Activated CD4-positive, alpha-beta T cell treated with anti-CD3 and anti-CD28 coated beads for 24 hours (primary cell): ENCODE measurements at regions not wholly inside any gene's neighbourhood (a gene's known extent, or its start where the extent isn't known, plus 50 kb on each side); places are given as distances from the start of the nearest gene placed in this dataset.
"Not testable (repeated sequence)": the region's sequence is repeated elsewhere in the genome, so short reads cannot be mapped to it uniquely, and the experiment has no call there.

Source experiments
- DNase-seq, 2 donors: peaks; one replicate each; pipeline ENCODE4 v3.0.0-alpha.2; 2020; ENCODE audit warnings: low read depth in 2 of 2

DNA sequence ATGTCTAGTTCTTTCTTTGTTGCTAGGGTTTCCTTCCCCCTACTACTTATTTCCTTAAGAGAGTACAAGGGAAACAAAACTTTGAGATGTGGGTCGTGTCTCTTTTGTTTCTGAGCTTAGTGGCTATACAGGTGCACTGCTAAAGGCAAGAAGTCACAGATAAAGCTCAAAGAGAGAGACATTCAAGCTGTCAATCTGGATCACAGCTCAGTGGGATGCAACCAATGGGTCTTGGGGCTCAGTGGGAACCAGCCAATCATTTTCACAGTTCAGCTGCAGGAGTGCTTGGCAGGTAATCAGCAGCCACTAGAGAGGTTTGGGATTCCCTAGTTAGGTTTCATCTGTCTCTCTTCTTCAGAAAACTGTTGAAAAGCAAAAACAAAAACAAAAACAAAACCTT, 135.4 kb upstream of the SGCD start:
- DNase-seq, result no peak

DNA sequence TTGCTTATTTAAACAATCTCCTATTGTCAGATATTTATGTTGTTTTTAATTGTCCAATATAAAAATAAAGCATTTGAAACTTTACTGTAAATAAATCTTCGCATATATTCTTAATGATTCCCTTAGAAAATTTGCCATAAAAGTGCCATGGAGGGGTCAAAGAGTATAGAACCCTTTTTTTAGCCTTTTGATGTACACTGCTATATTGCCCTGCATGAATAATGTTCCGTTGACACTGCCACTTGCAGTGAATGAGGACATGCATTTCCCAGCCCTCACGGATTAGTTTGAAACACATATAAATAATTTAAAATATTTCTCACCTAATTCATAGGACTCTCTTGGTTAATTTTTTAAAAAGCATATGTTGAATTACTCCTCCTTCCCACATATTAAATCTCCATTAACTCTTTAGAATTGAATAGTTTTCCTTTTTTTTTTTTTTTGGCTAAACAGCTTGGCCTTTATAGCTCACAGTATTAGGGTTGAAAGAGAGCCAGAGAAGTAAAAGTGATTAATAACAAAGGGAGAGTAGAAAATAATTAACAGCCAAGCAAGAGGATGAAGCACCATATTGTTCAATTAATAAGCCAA, 129.8 kb upstream of the SGCD start:
- no peak for DNase-seq

DNA sequence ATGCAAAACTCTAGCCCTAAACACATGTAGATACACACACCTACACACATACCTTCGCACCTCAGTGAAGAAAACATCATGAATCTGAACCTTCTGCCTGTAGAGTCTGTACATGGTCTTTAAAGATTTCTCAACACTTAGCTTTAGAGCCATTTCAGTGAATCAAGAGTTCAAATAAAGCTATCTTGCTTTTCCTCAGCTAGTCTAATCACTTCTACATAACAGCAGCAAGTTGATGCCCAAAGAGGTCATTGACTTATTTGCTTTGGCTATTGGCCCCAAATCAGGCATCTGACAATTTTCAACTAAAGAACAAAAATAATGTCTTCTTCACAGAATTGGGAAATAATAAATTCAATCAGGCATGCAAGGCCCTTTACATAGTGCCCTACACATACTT, 127.9 kb upstream of the SGCD start:
- no peak for DNase-seq

DNA sequence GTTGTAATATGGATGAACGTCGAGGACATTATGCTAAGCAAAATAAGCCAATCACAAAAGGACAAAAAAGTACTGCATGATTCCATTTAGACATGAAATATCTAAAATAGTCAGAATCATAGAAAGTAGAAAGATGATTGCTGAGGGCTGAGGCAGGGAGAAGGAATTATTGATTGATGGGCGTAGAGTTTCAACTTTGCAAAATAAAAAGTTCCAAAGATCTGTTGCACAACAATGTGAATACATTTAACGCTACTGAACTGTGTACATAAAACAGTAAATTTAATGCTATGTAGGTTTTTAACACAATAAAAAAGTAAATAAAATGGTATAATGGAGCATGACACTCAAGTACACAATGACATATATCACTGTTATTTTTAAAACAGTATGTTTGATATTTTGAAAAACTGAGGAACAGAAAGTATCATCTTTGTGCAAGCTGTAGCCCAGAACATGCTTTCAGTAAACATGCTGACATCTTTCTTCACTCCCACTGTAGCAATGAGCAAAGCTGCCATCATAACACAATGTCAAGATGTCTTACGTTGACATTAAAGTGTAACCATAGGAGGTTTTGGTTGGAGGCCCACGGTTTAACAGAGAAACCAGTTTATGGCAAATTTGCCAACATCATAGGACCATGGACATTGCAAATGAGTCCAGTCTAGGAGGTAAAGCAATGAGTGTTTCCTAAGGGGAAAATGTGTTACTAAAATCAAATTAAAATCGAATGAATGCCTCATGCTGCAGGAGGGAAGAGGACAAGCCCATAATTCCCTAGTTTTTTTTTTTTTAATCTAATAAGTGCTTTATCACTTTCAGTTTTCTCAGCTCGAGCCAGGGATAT, 125.8 kb upstream of the SGCD start:
- no peak for DNase-seq

DNA sequence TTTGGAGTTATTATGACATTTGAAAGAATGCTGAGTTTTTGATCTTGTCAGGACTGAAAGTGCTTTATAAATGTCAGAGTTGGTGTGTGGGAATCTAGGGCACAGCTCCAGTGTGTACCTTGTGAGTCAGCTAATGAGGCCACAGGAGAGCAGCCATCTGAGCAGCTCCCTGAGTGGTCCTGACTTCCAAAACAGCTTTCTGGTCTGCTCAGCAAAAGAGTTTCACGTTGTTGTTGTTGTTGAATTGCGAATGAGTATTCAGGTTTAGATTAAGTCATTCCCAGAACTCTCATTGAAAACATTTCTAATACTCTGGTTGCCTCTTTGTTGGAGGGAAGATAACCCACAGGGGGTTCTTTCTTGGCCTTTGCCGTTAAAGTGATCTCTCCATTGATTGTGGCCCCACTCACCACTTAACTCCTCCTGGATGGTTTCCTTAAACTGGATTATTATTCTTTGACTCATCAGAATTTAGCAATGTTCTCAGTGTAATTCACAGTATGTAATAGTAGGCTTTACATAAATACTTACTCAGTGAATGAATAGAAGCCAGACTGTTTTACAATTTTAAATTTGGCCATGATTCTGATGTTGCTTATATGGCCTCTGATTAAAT, 125.1 kb upstream of the SGCD start:
- DNase-seq, result no peak

DNA sequence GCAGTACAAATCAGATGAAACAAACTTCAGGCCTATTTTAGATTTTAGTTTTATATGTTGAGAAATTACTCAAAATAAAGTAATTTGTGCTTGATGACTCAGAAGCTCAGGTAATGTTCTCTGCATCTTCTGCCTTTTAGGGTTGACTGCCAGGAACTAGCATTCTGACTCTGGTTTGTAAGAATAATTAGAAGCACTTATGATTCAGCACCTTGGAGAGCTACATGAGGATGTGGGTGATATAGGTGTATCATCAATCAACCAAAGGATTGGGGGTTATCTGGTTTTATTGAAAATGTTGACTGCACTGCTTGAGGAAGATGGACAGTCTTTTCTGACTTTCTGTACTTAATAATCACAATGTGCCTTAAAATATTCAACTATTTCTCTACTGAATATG, 118.7 kb upstream of the SGCD start:
- no peak for DNase-seq

DNA sequence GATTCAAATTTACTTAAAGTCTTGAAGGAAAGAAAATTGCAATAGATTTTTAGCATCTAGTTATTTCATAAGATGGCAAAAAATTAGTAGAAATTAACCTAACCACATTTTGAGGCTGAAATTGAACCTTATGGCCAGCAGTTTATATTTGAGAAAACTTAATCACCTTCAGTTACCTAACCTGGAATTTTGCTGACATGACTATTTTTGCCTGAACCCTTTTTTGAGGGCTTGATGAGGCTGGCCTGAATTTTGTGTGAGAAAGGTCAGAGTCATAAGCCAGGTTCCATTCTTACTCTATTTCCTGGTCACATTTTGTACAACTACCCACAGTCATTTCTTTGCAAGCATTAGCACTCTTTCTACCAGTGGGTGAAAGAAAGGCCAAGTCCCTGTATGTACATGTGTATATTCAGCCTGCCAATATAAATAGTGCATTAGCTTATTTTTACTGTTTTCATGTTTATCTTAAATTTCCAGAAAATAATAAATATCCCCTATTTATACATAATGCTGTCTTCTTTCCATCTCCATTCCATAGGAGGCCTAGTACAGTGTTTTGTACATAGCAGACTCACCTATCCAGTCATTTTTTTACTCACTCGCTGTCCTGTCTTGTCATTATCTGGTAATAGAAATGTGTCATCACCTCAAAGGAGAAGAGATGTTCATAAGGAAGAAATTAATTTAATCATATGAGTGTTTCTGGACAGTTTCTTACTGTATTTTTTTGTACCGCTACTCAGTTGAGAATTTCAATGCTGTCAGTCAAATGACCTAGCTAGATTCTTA, 108.4 kb upstream of the SGCD start:
- no peak for DNase-seq

DNA sequence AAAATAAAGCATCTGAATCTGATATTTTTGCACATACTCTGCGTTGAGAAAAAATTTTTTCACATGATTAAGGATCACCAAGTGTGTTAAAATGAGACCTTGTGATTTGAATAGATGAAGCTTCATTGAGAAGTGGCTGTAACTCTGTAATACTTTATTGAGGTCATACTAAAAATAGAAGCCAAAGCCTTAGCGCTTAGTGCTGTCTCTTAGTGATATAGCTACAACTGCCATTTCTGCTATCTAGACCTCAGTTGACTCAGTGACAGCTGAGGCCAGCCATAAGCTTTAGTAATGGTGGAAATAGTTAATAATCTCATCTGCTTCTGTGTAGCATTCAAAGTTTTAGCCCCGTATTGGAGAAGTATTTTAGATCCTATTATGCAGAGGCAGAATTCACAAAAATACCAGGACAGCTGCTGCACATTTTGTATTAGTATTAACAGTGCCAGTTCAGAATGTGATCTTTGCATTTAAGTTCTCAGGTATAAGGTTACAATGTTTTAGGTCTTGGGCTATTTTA, 107.4 kb upstream of the SGCD start:
- no peak for DNase-seq

DNA sequence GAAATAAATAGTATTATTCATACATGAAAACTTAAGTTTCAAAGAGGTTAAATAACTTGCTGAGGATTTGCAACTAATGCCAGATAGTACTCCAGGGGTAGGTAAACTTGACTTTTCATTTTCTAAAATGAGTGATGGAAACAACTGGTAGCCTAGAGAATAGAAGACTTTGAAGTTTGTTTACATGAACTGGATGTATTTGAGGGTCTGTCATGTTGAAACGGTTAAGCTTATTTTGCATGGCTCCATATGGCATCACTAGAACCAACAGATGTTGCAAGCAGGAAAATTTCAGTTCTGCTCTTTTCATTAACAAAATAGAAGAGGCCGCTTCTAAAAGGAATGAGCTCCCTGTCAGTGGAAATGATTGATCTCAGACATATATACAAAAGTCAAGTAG, 105.1 kb upstream of the SGCD start:
- no peak for DNase-seq

DNA sequence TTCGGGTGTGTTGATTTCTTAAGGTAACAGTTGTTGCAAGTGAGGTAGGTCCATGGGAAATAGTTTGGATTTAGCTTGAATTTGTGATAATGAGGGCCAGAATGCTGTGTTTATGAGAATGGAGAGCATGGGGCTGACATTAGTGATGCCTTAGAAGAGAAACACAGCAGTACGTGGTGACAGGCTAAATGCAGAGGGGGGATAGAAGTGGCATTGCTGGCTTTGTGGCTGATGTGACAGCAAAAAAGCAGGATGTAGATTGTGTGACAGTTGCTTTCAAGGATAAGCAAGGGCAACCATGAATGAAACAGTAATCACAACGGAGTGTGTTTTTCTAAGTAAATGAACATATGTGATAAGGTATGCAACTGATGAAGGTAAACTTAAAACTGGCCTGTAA, 103.4 kb upstream of the SGCD start:
- no peak for DNase-seq

DNA sequence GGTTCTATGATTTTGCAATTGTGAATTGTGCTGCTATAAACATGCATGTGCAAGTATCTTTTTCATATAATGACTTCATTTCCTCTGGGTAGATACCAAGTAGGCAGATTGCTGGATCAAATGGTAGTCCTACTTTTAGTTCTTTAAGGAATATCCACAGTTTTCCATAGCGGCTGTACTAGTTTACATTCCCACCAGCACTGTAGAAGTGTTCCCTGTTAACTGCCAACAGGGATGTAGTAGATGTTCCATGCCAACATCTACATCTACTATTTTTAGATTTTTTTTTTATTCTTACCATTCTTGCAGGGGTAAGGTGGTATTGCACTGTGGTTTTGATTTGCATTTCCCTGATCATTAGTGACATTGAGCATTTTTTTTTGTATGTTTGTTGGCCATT, 100.5 kb upstream of the SGCD start:
- DNase-seq, result not testable (repeated sequence)

DNA sequence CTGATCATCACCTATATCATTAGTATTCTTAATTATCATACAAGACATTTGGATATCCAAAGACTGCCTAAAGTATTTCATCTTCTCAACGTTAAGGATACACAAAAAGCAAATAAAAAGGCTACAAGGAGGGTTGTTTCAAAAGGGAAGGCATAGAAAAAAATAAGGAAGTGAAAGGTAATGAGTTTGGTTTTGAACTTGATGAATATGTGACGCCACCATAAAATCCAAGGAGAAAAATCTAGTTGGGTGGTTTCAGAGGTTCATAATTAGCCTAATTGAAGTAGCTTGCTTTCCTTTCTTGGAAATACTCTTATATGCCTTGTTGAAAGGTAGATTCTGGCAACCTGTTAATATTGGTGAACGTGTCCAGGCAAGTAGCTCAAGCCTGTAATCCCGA, 96.1 kb upstream of the SGCD start:
- DNase-seq, result no peak

DNA sequence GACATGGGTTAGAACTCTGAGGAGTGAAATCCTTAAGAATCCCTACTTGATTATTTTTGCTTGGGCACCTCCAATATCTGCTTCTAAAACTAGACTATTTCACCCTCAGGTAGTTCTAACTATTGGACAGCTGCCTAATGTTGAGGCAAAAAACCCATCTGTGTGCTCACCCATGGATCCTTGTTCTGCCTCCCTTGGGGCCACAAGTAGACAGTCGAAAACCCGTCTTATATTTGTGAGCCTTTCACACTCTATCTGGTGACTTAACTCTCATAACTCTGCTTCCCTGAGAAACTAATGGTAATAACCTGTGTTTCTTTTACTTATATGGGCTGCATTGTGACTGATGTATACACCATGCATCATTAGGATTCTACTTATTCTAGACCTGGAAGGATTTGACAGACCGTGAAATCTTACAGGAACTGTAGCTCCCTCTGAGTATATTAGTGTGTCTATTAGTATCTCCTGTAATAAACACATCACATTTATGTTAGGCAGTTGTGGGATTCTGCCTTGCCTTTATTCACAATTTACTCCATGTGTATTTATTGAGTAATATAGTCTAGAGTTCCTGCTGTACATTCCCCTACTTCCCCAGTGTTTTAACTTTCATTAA, 94.6 kb upstream of the SGCD start:
- DNase-seq, result no peak

DNA sequence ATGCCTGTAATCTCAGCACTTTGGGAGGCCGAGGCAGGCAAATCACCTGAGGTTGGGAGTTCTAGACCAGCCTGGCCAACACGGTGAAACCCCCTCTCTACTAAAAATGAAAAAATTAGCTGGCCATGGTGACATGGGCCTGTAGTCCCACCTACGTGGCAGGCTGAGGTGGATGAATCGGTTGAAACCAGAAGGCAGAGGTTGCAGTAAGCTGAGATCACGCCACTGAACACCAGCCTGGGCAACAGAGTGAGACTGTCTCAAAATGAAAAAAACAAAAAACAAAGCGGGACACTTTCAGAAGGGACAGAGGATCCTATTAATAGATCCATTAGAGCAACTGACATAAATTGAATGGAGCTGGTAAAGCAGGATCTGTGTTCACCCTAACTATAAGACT, 89.6 kb upstream of the SGCD start:
- DNase-seq, result no peak

DNA sequence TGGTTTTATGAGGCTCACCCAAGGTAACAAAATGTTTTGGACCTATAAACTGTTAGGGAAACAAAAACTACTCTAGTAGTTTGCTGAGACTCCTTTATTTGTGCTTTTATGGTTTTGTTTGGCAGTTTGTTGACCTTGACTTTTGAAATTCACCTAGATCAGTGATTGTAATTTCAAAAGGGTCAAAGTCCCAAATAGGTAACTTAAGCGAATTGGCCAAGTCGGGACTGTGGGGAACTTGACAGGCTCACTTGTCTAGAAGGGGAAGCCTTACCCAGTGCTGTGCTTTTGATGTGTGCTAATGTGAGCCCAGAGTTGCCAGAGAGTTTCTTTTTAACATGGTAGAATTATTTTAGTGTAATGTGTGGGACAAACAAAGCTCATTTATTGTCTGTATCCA, 87.2 kb upstream of the SGCD start:
- DNase-seq, result no peak

DNA sequence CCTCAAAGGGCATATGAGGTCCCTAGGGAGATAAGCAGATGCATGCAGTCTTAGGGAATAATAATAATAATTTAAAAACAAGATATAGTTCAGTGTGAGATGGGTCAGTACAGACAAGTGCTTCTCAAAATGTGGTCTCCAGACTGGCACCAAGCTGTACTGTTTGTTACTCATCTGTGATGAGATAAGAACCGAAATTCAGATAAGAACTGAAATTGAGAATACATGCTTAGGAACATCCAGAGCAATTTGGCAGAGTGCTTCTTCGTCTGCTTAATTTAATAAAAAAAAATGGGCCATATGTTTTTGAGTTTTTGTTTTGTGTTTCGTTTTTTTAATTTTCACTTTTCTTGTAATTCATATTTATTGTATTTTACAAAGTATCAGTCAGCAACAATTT, 86.5 kb upstream of the SGCD start:
- no peak for DNase-seq

DNA sequence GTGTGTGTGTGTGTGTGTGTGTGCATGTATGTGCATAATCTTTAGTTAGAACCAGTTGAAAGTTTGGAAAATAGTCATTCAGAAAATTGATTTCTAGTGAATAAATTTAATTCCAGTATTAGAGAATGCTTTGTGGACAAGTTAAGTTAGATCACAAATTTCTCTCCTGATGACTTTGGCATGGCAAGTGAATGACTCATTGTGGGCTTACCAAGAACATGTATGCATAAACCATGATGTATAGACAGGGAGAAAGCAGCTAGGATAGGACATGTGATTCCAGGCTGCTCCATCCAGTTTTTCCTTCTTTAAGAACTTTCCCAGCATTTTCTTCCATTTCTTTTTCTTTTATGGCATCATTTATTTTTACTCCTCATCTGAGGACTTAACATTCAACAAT, 85.7 kb upstream of the SGCD start:
- no peak for DNase-seq

DNA sequence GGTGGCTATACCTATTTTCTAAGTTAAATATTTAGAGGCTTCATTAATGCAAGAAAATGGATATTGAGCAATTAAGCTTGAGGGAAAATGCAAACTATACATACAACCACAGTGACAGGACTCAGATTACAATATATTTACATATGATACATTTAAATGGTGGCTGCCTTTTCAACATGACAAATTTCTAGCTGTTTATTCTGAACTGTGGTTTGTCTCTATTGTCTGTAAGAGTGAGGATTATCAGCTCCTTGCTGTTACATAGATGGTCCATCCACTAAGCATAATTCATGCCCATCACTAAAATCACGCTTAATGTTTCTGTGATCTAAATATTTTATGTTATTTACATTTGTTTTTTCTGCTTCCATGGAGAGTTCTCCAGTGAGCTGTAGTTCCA, 81.1 kb upstream of the SGCD start:
- no peak for DNase-seq

DNA sequence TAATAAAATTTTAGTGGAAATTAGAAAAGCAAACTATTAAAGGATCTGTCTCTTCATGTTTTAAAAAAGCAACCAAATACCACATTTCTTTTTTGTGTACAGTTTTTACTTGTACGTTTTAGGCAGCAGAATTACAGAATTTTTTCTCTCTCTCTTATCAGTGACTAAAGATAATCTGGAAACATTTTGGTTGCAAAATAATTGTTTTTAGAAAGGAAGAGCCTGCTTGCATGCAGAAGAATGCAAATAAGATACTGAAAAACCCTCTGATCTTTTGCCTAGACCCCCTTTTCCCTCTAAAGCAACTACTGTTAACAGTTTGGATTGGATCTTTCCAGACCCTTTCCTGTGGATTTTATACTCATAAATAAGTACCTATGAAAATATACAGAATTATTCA, 75.9 kb upstream of the SGCD start:
- DNase-seq, result no peak

DNA sequence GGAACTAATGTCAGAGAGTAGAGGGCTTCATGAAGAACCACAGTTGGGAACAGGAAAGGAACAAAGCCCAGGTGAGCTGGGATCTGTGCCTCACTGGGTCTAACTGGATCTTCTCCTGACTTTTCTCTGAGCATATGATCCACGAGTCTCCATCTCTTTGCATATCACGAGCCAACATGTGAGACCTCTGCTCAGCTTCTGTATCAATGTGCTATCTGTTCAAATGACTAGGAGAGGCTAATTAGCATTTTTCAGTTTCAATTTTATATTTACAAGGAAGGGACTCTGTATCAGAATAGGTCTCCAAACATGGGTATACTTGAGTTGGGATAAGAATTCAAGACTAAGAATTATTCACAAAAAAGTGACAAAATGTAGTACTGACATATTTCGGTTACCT, 73.8 kb upstream of the SGCD start:
- no peak for DNase-seq

DNA sequence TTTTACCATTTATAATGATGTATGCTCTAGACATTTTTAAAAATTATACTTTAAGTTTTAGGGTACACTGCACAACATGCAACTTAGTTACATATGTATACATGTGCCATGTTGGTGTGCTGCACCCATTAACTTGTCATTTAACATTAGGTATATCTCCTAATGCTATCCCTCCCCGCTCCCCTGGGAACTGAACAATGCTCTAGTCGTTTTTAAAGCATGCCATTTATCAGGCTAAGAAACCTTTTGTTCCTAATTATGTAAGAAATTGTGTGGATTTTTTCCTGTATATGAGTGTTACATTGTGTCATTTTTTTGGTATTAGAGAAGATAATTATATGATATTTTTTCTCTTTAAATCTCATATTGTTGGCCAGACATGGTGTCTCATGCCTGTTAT, 72.8 kb upstream of the SGCD start:
- no peak for DNase-seq

DNA sequence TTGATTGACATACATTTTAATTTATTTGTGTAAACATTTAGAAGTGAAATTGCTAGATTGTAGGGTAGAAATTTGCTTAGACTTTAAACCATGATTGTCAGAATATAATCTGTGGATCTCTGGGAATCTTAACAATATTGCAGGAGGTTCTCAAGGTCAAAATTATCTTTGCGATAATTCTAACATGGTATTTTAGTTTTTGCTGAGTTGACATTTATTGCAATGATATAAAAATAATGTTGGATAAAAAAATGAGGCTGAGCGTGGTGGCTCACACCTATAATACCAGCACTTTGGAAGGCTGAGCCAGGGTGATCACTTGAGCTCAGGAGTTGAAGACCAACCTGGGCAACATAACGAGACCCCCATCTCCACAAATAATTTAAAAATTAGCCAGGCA, 70.3 kb upstream of the SGCD start:
- DNase-seq, result no peak
